ENCODE measurements at regions not wholly inside any gene's neighbourhood (a gene's known extent, or its start where the extent isn't known, plus 50 kb on each side); places are given as distances from the start of the nearest gene placed in this dataset.
"Not testable (repeated sequence)": the region's sequence is repeated elsewhere in the genome, so short reads cannot be mapped to it uniquely, and the experiment has no call there.

DNA sequence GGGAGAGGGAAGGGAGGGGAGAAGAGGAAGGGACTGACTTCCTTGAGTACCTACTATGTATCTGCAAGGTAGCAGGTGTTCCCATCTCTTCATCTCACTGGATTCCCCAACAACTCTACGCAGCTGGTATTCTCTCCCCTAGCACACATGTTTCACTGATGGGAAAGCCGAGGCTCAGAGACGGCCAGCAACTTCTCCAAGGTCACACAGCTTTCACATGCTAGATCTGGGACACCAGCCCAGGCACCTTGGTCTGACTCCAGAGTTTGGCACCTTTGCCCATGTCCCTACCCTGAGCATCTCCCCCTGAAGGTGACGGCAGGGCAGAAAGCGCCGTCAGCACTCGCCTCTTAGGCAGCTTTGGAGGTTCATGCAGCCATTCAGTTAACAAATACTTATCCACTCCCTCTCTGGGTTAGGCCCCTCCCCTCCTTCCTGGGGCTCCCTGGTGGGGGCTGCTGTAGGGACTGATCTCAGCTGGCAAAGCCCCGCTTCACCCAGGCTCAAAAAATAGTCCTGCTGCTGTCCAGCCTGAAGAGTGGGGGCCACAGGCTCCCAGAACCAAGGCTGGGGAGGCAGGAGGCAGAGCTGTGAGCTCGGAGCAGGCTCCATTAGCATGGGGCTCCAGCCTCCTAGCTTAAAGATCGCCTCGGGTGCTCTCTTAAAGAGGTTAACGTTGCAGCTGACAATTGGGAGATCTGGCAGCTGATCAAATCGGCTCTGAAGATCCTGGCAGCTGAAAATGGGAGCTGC, 79.4 kb downstream of the IGLL1 start:
- no peak for DNase-seq

DNA sequence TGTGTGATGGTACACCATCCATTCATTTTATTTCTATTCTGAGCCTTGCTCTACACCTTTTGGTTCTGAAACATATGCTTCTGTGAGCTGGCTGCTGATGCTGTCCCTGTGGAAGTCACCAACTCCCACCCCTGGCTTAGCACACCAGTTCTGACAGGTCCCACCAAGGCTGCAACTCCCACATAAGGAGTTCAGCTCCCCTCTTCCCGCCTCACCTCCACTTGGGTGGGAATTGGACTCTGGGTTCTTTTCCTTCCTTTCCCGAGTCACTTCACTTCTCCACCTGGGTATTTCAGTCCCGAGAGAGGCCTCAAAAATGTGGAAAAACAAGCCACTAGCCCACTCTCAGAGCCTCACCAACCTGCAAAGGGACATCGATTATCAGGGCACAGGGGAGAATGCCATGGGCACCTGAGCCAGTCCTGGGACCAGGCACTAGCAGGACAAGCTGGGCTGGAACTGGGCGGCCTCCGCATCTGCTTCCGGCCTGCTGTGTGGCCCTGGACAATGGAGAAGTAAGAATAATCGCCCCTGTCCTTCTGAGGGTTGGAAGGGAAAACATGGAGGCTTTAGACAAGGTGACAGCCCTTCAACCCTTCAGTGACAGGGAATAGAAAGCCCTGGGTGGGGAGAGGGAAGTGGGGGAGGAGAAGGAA, 80.1 kb downstream of the IGLL1 start:
- no peak for DNase-seq

DNA sequence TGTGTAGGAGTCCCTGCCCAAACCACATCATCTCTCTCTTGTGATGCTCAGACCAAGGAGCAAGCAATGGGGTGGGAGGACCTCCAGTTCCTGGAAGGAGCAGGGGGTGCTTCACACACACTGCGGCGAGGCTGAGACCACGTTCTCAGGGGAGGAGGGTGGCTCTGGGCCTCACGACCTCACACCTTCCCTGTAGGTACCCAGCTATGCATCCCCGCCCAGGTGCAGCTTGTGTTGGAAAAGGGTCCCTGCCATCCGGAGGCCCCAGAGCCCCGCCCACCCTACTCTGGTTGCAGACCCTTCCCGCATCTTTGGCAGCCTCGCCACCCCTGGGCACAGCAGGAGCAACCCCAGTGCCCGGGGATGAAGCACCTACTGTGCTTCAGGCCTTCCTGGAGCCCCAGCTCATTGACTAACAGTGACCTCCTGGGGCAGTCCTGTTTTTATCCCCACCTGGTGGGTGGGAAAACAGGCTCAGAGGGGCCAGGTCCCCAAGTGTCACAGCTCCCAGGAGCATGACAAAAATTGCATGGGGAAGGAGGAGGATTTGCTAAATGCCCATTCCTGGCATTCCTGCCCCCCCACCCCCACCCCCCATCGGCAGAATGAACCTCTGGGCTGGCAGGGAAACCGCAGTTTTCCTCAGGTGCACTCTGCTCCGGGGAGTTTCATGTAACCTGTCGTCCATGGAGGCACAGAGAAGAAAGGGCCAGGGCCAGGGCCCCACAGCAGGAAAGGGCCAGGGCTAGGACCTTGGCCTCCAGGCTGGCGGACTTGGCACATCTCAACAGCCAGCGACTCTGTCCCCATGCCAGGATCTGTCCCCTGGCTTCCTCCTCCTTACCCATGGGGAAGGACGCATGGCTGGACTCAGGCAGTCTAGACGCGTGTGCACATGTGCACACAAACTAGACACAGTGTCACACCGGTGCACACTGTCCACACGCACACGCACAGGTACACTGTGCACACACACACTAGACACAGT, 81.0 kb downstream of the IGLL1 start:
- DNase-seq = no peak

DNA sequence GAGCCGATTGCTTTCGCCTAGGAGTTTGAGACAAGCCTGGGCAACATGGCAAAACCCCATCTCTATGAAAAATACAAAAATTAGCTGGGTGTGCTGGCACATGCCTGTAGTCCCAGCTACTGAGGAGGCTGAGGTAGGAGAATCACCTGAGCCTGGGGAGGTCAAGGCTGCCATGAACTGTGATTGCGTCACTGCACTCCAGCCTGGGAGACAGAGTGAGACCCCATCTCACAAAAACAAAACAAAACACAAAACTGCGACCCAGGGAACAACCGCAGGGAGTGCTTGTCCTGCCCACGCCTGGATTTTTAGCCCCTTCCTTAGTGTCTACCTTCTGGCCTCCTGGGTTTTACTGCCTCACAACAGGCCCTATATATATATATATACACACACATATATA, 82.2 kb downstream of the IGLL1 start:
- not testable (repeated sequence) for DNase-seq

DNA sequence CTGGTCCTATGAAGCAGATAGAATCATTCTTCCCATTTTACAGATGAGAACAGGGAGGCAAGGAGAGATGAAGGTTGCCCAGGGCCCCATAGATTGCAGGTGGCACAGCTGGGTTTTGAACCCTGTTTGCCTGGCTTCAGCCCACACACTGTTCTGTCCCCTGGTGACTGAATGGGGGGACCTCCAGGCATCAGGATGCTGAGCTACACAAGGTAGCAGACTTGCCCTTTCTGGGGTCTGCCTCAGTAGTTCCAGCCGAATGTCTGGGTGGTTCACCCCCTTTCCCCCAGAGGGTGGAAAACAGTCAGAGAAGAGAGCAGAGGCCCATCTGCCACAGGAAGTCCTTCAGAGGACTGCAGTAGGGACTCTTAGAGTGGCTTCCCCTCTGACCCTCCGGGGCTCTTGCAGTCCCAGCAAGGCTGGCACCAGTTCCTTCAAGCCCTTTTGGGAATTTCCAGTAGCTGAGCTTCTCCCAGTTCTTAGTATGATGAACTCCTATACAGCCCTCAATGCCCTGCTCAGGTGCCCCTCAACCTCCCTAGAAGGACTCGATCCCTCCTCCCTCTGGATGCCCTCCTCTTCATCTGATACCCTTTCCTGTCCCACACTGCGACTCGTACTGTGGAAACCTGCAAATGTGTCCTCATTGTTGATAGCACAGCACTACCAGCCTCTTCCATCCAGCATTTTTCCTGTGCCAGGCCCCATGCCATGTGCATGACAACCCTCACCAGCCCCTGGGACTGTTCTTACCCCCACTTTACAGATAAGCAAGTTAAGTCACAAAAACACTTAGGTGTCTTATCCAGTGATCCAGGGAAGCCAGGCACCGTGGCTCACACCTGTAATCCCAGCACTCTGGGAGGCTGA, 82.8 kb downstream of the IGLL1 start:
- DNase-seq = no peak

DNA sequence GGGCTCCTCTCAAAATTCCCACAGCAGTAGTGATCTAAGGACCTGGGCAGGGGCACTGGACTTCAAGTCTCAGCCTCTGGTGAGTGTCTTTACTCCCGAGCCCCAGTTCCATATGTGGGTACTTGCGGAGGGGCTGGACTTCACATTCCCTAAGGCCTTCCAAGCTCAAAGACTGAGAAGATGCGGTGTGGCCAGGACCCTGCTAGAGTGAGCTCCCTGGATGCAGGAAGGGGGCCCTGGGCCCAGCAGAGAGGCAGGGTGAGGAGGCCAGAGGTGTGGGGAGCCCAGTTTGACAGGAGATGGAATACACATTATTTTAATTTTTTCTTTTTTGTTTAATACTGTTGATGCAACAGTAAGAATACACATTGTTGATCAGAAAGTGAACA, 83.7 kb downstream of the IGLL1 start:
- no peak for DNase-seq

DNA sequence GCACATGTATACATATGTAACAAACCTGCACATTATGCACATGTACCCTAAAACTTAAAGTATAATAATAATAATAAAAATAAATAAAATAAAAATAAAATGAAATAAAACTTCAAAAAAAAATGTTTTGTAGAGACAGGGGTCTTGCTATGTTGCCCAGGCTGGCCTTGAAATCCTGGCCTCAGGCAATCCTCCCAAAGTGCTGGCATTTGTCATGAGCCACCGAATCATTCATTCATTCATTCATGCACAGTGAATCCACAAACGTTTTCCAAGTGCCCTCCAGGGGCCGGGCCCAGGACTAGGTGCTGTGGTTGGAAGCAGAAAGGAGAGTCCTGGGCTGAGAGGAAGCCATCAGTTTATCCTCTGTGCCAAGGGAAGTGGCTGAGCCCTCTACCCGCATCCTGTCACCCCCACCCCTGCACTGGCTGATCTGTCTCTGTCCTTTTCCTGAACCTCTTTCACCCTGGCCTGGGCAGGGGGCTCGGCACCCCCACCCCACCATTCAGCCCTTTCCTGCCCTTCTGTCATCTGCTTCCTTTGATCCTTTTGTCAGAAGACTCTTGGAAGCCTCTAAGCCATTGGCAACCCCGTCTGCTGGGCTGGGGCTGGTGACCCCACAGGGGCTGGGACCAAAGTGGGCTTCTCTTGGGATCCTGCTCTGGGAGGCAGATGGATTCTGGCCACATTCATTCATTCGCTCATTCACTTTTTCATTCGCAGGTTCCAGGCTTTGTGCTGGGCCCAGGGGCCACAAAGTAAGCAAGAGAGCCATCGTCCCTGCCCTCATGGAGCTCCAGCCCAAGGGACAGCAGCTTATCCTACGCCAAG, 84.3 kb downstream of the IGLL1 start:
- DNase-seq = no peak

DNA sequence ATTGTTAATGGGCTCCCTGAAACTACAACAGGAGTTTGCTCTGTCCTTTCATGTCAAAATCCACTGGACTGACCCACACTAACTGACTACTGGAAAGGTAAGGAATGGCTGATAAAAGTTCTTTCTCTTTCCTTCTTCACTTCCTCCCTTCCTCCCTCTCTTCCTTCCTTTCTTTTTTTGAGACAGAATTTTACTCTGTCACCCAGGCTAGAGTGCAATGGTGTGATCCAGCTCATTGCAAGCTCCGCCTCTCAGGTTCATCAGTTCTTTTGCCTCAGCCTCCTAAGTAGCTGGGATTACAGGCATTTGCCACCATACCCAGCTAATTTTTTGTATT, 85.2 kb downstream of the IGLL1 start:
- no peak for DNase-seq

DNA sequence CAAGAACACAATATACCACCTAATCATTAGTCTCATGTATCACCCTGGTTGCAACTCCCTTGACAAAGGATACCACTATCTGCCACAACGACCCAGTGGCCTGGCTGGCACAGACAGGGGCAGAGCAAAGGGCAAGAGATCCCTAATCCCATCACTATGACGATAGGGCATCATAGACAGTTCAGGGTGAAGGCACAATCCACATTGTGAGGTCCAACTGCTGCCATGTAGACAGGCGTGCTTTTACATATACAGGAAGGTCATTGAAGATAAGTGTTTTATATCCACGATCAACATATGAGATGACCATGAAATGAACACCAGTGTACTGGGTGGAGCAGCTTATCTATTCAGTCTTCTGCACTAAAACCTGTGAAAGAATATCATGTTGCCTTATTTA, 94.6 kb downstream of the IGLL1 start:
- no peak for DNase-seq

DNA sequence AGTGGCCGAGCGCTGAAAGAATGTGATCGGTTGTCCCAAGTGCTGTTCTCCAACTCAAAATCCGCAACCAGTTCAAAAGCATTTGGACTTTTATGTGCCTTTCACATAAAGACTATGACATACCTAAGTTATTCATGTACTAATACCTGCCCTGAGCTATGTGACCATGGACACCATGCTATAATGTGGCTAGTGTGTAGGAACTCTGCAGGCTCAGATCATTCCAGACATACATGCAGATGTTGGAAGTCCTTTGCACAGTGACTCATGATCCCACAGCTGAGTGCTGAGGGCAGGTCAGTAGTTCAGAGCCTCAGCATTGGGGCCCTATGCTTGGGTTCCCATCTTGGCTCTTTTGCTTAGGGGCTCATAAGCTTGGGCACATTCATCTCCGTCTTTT, 95.4 kb downstream of the IGLL1 start:
- no peak for DNase-seq

DNA sequence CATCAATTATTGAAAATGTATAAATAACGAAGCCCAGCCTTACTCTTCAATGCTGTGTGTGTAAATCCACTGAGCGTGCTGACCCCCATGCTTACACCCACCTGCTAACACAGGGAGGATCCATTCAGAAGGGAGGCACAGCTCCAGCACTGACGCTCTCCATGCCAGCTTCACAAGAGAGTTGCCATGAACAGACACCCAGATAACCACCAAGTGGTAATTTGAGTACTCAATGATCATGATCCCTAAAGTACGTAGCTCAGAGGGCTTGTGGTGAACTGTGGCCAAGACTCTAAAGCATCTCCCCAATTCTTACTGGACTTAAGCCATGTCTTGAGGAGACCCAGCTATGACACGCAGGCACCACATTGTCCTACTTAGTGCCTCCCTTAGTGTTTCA, 98.7 kb downstream of the IGLL1 start:
- no peak for DNase-seq

DNA sequence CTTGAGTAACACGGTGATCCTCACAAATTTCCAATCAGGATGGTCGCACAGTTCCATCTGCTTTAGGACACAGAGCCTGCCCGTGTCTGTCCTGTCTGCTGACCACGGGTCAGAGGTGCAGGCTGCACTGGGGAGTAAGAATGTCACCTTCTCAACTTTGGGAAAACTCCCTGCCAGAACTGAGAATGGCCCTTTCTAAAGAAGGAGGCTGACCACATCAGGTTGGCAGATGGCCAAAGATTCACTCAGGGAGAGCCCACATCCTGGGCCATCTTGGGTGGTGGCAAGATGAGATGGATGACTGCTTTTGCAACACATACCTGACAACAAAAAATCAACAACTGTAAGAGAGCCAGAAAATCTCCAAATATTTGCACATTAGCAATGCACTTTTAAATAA, 101.9 kb downstream of the IGLL1 start:
- no peak for DNase-seq

DNA sequence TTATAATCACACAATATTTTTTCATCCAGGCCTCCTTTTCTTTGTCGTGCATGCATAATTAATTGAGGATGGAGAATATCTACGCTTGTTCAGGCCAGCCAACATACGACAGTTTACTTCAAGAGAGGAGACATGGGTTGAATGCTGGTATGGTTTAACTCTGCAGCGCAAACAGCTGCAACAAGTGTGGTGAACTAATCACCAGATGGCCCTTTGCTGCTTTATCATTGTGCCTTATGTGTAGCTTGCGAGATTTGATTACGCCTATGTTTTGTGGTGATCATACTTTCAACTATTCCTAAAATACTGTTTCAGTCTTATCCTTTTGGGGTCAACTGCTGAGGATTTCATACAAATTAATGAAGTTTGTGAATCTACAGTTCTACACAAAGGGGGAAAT, 105.6 kb downstream of the IGLL1 start:
- DNase-seq = not testable (repeated sequence)

DNA sequence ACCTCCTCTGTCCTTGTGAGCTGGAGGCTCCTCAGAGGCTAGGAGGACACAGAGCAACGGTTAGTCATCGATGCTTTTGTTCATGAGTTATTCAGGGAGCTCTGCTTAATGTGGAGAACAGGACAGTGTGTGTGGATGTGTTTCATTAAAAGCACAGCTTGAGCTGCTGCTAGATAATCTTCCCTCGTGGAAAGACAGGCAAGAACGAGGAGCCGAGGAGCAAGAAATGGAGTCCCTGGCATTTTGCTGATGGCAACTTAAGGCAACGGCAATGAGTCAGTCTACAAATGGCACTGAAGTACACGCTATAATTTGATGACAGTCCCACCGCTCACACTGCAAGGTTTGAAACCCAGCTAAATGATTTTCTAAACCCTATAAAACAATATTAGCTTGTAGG, 106.2 kb downstream of the IGLL1 start:
- no peak for DNase-seq

DNA sequence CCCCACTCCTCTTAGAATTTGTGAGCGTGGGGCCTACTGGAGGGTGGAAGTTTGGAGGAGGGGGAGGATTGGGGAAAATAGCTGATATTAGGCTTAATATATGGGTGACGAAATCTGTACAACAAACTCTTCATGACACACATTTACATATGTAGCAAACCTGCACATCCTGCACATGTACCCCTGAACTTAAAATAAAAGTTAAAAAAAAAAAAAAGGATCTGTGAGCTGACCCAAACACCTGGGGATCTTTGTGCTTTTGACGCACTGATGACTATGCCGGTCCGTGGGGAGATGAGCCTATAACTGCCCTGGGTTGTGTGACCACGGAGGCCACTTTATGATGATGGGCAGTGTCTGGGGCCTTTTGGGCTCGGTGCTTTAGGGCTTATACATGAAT, 107.7 kb downstream of the IGLL1 start:
- DNase-seq = not testable (repeated sequence)

DNA sequence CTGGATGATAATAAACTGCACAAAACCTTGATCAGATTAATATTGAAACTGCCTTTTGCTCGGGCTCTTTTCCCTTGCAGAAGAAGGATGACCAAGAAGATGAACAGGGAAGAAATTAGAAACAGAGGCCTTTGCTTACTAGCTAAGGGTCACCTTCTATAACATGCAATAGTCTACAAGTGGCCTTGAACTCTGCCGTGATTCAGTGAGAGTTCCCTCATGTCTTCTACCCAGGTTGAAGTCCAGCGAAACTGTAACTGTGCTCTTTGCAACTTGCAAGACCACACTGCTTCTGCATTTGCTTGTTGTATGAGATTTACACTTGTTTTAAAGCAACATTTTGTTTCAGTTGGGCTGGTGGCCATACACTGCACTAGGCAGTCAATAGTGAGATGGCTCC, 108.4 kb downstream of the IGLL1 start:
- no peak for DNase-seq

DNA sequence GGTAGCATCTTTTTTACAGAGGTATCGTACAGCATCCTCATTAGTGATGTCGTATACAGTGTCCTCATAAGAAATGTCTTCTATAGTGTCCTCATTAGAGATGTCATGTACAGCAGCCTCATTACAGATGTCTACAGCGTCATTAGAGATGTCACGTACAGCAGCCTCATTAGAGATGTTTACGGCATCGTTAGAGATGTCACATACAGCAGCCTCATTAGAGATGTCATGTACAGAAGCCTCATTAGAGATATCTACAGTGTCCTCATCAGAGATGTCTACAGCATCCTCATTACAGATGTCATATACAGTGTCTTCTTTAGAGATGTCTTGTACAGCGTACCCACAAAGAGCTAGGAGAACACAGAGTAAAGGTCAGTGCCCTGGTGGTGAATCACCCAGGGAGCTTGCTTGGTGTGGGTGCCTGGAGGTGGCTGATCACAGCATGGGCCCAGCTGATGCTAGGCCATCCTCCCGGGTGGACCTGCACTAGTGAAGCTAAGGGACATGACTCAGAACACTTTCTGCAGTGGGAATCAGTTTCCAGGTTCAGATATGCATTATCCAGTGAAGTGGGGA, 109.2 kb downstream of the IGLL1 start:
- DNase-seq = no peak

DNA sequence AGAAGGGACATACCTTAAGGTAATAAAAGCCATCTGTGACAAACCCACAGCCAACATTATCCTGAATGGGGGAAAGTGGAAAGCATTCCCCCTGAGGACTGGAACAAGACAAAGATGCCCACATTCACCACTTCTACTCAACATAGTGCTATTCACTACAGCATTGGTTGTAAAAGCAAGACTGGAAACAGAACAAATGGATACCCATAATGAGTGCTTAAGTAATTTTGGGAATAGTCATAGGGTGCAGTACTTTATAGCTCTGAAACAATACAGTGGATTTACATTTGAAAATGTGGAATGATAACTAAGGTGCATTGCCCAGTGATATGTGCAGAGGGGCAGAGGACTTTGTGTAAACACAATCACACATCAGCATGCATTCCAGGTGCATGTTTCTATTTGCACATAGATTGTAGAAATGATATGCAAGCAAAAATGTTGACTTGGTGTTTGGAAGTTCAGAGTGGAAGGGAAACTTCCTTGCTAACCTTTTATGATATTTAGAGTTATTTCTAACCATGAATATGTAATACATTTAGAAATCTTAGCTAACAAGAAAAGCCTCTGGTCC, 112.3 kb downstream of the IGLL1 start:
- no peak for DNase-seq

DNA sequence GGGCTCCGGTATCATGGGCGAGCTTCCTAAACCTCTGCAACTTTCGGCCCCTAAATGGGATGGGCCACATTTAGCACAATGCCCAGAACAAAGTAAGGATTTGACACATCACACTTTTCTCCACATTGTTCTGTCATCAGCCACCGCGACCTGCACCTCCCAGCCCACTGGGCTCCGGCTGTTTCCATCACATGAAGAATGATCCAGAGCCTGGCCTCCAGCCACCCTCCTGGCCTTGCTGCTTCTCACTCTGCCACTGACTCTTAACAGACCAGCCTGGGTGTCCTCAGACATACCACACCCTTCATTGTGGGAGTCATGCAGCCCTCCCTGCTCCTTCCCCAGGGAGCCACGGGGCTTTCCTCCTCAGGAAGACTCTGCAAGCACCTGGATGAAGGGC, 113.7 kb downstream of the IGLL1 start:
- no peak for DNase-seq

DNA sequence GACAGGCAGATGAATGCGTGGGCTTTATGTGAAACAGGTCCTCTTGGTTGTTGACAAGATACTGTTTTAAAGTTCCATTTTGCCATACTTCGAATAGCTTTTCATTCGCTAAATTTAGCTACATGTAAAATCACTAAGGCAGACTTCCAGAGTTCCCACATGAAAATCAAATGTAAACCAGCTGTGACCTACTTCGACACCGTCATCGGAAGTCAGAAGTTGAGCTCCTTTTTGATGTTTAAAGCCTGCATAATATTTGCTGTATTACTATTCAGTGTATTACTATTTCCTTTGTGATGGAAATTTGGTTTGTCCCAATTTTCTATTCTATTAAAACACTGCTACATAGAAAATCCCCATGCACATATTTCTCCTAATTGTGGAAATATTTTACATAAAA, 115.3 kb downstream of the IGLL1 start:
- not testable (repeated sequence) for DNase-seq

DNA sequence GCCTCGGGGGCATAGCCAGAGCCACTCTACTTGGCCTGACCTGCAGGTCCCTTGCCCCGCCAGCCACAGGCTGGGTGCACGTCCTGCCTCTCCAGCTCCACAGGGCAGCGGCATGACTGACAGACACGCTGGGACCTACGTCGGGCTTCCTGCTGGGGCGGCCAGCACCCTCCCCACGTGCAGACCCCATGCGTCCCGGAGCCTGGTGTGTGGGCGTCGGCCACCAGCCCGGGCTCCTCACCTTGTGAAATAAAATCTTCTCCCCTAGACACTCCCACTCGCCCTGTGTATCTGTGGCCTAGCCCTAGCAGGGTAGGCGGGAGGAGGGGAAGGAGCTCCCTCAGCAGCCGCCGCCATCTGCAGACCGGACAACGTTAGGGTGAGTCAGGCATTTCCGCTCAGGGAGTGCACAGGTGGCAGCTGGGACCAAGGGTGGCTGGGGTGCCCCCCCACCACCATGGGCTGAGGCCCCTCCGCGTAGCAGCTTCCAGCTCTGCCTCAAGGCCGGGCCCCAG, 119.5 kb downstream of the IGLL1 start:
- not testable (repeated sequence) for DNase-seq

Measured in suppressor macrophage treated with lipopolysaccharide for 4 hours (primary cell).